Stimulated activated CD4-positive, alpha-beta T cell treated with anti-CD3 and anti-CD28 coated beads, TNF-alpha, amount 100 ng/mL, for 48 hours (primary cell): ENCODE measurements at regions not wholly inside any gene's neighbourhood (a gene's known extent, or its start where the extent isn't known, plus 50 kb on each side); places are given as distances from the start of the nearest gene placed in this dataset.

Experiments used
- DNase-seq, 3 donors: peaks; one replicate each; pipeline ENCODE4 v3.0.0-alpha.2; 2020; ENCODE audit warnings: low read depth in 3 of 3

GRCh38 chr14:71287567-71287966 is 380.3 kb downstream of the PCNX1 start:
- no peak for DNase-seq

- DNase-seq: no peak
Observed at GRCh38 chr14:71289536-71289935, 382.3 kb downstream of the PCNX1 start.

GRCh38 chr14:71290301-71290700 is 383.0 kb downstream of the PCNX1 start:
- no peak for DNase-seq

GRCh38 chr14:71290960-71291466 is 383.8 kb downstream of the PCNX1 start:
- DNase-seq: peak; percentile 3 to 50 (median 31)

GRCh38 chr14:71296184-71296583 is 388.9 kb downstream of the PCNX1 start:
- no peak for DNase-seq

GRCh38 chr14:71300566-71301330 is 393.5 kb downstream of the PCNX1 start:
- no peak for DNase-seq

GRCh38 chr14:71301611-71302010 is 394.4 kb downstream of the PCNX1 start:
- no peak for DNase-seq

GRCh38 chr14:71304690-71305089 is 397.4 kb downstream of the PCNX1 start:
- no peak for DNase-seq

- DNase-seq: no peak
Observed at GRCh38 chr14:71308671-71309070, 401.4 kb downstream of the PCNX1 start.

GRCh38 chr14:71309756-71310155 is 402.5 kb downstream of the PCNX1 start:
- no peak for DNase-seq

- no peak for DNase-seq
Observed at GRCh38 chr14:71311061-71311460, 403.8 kb downstream of the PCNX1 start.

- DNase-seq: no peak
Observed at GRCh38 chr14:71314717-71315116, 407.5 kb downstream of the PCNX1 start.

GRCh38 chr14:71317385-71318096 is 410.3 kb downstream of the PCNX1 start:
- DNase-seq: no peak

- no peak for DNase-seq
Observed at GRCh38 chr14:71318097-71318459, 410.8 kb downstream of the PCNX1 start.

- DNase-seq: no peak
Observed at GRCh38 chr14:71319666-71320065, 412.4 kb downstream of the PCNX1 start.

GRCh38 chr14:71320107-71320733 is 413.0 kb downstream of the PCNX1 start, which contains the start of gene SIPA1L1:
SIPA1L1 (plus strand) TSS chr14:71320476.
- DNase-seq: peak; percentile 96 to 98 (median 97)

- DNase-seq: peak in 1 of 3 donors; percentile 49
Observed at GRCh38 chr14:71320734-71321573, 413.7 kb downstream of the PCNX1 start.

GRCh38 chr14:71321574-71322315 is 414.5 kb downstream of the PCNX1 start:
- no peak for DNase-seq

- no peak for DNase-seq
Observed at GRCh38 chr14:71322655-71323250, 415.5 kb downstream of the PCNX1 start.

GRCh38 chr14:71324767-71325272 is 417.6 kb downstream of the PCNX1 start:
- DNase-seq: no peak
